ENCODE measurements at regions not wholly inside any gene's neighbourhood (a gene's known extent, or its start where the extent isn't known, plus 50 kb on each side); places are given as distances from the start of the nearest gene placed in this dataset.

GRCh38 chr12:3928538-3929184, 55.5 kb upstream of the PARP11 start:
- no peak for DNase-seq (ENCODE audit: missing footprints)
- intact Hi-C loops (cut with DNase I) = no loop called here
- no peak for ATAC-seq

DNA sequence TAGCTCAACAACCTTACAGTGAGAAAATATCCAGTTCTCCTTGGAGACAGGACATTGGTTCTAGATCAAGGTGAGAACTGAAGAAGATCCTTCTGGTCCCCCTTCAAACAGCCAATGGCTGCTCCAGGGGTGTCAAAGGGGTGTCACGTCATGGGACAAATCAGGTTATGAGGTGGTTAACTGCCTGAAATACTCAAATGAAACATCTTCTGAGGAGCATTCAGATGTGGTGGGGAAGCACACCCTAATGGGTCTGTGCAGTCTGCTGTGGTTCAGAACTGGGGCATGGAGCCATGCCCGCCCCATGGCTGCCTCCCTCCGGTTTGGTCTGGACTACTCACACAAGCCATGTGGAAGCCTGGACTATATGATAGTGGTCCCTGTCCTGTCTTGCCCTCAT, 52.4 kb upstream of the PARP11 start:
- intact Hi-C loops (cut with DNase I) = no loop called here
- ATAC-seq = no peak

GRCh38 chr12:3924761-3925160, 51.6 kb upstream of the PARP11 start:
- no peak for ATAC-seq
- DNase-seq (ENCODE audit: missing footprints) = no peak
- intact Hi-C loops (cut with DNase I) = no loop called here

More for the DNA sequence above, 52.4 kb upstream of the PARP11 start:
- no peak for DNase-seq (ENCODE audit: missing footprints)

GRCh38 chr12:3923021-3923420, 49.8 kb upstream of the PARP11 start:
- no peak for ATAC-seq
- no peak for DNase-seq (ENCODE audit: missing footprints)
- intact Hi-C loops (cut with DNase I) = no loop called here

Data from Right ventricle myocardium inferior (tissue), 1 donor.